GM18508 (cell line): ENCODE measurements at regions not wholly inside any gene's neighbourhood (a gene's known extent, or its start where the extent isn't known, plus 50 kb on each side); places are given as distances from the start of the nearest gene placed in this dataset.
"Not testable (repeated sequence)": the region's sequence is repeated elsewhere in the genome, so short reads cannot be mapped to it uniquely, and the experiment has no call there.

Source experiments
- ATAC-seq: cut with Tn5 transposase; IDR thresholded peaks from one replicate; pipeline ENCODE4 v1.9.1; 2021; ENCODE audit warnings: moderate number of reproducible peaks; ENCODE audit not compliant: insufficient read depth, unreplicated experiment

GRCh38 chrX:14984425-14984824, 111.2 kb downstream of the MOSPD2 start:
- not testable (repeated sequence) for ATAC-seq
